ENCODE measurements at regions not wholly inside any gene's neighbourhood (a gene's known extent, or its start where the extent isn't known, plus 50 kb on each side); places are given as distances from the start of the nearest gene placed in this dataset.
A peak's percentile ranks its signal among the peaks of the same experiment; 100 is the strongest.

- FAIRE-seq: no peak
- DNase-seq (ENCODE audit: extremely low spot score, insufficient read length, low read depth): no peak
These were observed 163.3 kb upstream of the IER5L start for GRCh38 chr9:129341171-129341986.

GRCh38 chr9:129340427-129341170, 162.5 kb upstream of the IER5L start:
- DNase-seq (ENCODE audit: extremely low spot score, insufficient read length, low read depth) (no peak), FAIRE-seq (peak; percentile 62)

GRCh38 chr9:129339539-129340157, 161.6 kb upstream of the IER5L start:
- FAIRE-seq (no peak), DNase-seq (ENCODE audit: extremely low spot score, insufficient read length, low read depth) (no peak)

GRCh38 chr9:129338724-129339430, 160.8 kb upstream of the IER5L start:
- FAIRE-seq (no peak), DNase-seq (ENCODE audit: extremely low spot score, insufficient read length, low read depth) (no peak)

GRCh38 chr9:129337336-129338140, 159.5 kb upstream of the IER5L start:
- FAIRE-seq (no peak), DNase-seq (ENCODE audit: extremely low spot score, insufficient read length, low read depth) (no peak)

GRCh38 chr9:129336601-129337331, 158.7 kb upstream of the IER5L start:
- no peak for FAIRE-seq

GRCh38 chr9:129336130-129336528, 158.1 kb upstream of the IER5L start:
- no peak for DNase-seq (ENCODE audit: extremely low spot score, insufficient read length, low read depth)
- no peak for FAIRE-seq

More at GRCh38 chr9:129336601-129337331, 158.7 kb upstream of the IER5L start:
- no peak for DNase-seq (ENCODE audit: extremely low spot score, insufficient read length, low read depth)

- DNase-seq (ENCODE audit: extremely low spot score, insufficient read length, low read depth): no peak
- FAIRE-seq: no peak
These were observed 157.5 kb upstream of the IER5L start for GRCh38 chr9:129335464-129336129.

GRCh38 chr9:129334105-129334935, 156.3 kb upstream of the IER5L start:
- FAIRE-seq (no peak), DNase-seq (ENCODE audit: extremely low spot score, insufficient read length, low read depth) (no peak)

- DNase-seq (ENCODE audit: extremely low spot score, insufficient read length, low read depth) (no peak), FAIRE-seq (no peak)
These were observed 155.6 kb upstream of the IER5L start for GRCh38 chr9:129333617-129334104.

GRCh38 chr9:129332581-129332980, 154.5 kb upstream of the IER5L start:
- no peak for FAIRE-seq

GRCh38 chr9:129331772-129332500, 153.9 kb upstream of the IER5L start:
- DNase-seq (ENCODE audit: extremely low spot score, insufficient read length, low read depth): no peak
- no peak for FAIRE-seq

More at GRCh38 chr9:129332581-129332980, 154.5 kb upstream of the IER5L start:
- no peak for DNase-seq (ENCODE audit: extremely low spot score, insufficient read length, low read depth)

GRCh38 chr9:129331493-129331765, 153.4 kb upstream of the IER5L start:
- no peak for DNase-seq (ENCODE audit: extremely low spot score, insufficient read length, low read depth)

GRCh38 chr9:129330711-129331492, 152.8 kb upstream of the IER5L start:
- DNase-seq (ENCODE audit: extremely low spot score, insufficient read length, low read depth): no peak
- FAIRE-seq: no peak

More at GRCh38 chr9:129331493-129331765, 153.4 kb upstream of the IER5L start:
- FAIRE-seq: no peak

- no peak for DNase-seq (ENCODE audit: extremely low spot score, insufficient read length, low read depth)
- FAIRE-seq: no peak
These were observed 150.4 kb upstream of the IER5L start for GRCh38 chr9:129328355-129329042.
